ENCODE measurements at regions not wholly inside any gene's neighbourhood (a gene's known extent, or its start where the extent isn't known, plus 50 kb on each side); places are given as distances from the start of the nearest gene placed in this dataset.

- FAIRE-seq (no peak), DNase-seq (ENCODE audit: low read depth in 1 of 2, low spot score in 2 of 2) (no peak)
- Histone ChIP-seq H2BK12ac (ENCODE audit: low read depth, low read length) (no peak overlapping the region), H2BK20ac (ENCODE audit: low read length) (no peak overlapping the region), H2AK5ac (ENCODE audit: low read depth, low read length) (no peak overlapping the region), H4K20me1 (replicated peaks in 1 of 2; ENCODE audit: control insufficient read depth in 1 of 2, insufficient read depth in 2 of 2, low read length in 2 of 2) (no peaks in the 10 kb centered on the region), H4K5ac (ENCODE audit: insufficient read length, low read depth, low read length) (no peak overlapping the region), H3K27ac (ENCODE audit: low read depth, low read length) (no peak overlapping the region), H3K36me3 (ENCODE audit: control insufficient read depth in 2 of 4, insufficient read depth in 4 of 4, low read length in 3 of 4) (no peaks in the 10 kb centered on the region), H3K4me2 (ENCODE audit: insufficient read depth in 1 of 2, low read depth in 2 of 2, low read length in 2 of 2) (no peak overlapping the region), H3K79me2 (ENCODE audit: control insufficient read depth in 1 of 2, insufficient read depth in 2 of 2, low read length in 2 of 2) (no peaks in the 10 kb centered on the region), H3K4me1 (replicated peaks in 1 of 4; ENCODE audit: control insufficient read depth in 3 of 4, insufficient read depth in 4 of 4, low read length in 3 of 4) (no peaks in the 10 kb centered on the region), H3K9me3 (ENCODE audit: insufficient read depth in 2 of 2, low read depth in 1 of 2, low read length in 1 of 2) (no peaks in the 10 kb centered on the region), H2BK5ac (ENCODE audit: low read depth, low read length) (no peak overlapping the region), H3K4ac (replicated peaks; ENCODE audit: insufficient read length, low read depth, low read length) (no peak overlapping the region), H3K23ac (ENCODE audit: insufficient read length) (no peak overlapping the region), H4K91ac (replicated peaks; ENCODE audit: insufficient read length, low read length) (no peak overlapping the region), H3K79me1 (ENCODE audit: low read depth, low read length) (no peaks in the 10 kb centered on the region), H3K4me3 (ENCODE audit: extremely low read depth in 1 of 4, insufficient read depth in 2 of 4, low read depth in 3 of 4, low read length in 4 of 4) (no peak overlapping the region), H3K56ac (replicated peaks; ENCODE audit: insufficient read length, low read depth, low read length) (no peak overlapping the region), H3K14ac (ENCODE audit: insufficient read length) (no peak overlapping the region), H2BK120ac (replicated peaks; ENCODE audit: low read depth, low read length) (no peak overlapping the region), H2AFZ (ENCODE audit: low read length) (no peak overlapping the region), H2BK15ac (ENCODE audit: low read length) (no peak overlapping the region), H3K27me3 (replicated peaks in 1 of 4; ENCODE audit: control insufficient read depth in 3 of 4, extremely low read depth in 1 of 4, insufficient read depth in 3 of 4, low read length in 3 of 4) (no peaks in the 10 kb centered on the region), H4K8ac (ENCODE audit: extremely low read depth, insufficient read depth, low read length) (no peak overlapping the region), H3K18ac (ENCODE audit: extremely low read depth, low read length) (no peak overlapping the region), H3K9ac (replicated peaks in 1 of 4; ENCODE audit: extremely low read depth in 1 of 4, low read depth in 3 of 4, low read length in 3 of 4) (no peak overlapping the region), H3K23me2 (ENCODE audit: low read depth, low read length) (no peaks in the 10 kb centered on the region)
- 90% methylated on average over 4 of the region's 4 CpGs; no CpG with 5 or more reads in 1 of the 2 experiments for WGBS, 2 experiments (ENCODE audit: extremely low coverage in 1 of 2, insufficient coverage in 1 of 2, insufficient read length in 1 of 2, insufficient replicate concordance in 2 of 2, low coverage in 1 of 2, low lambda C conversion rate in 2 of 2, missing lambda C conversion rate in 1 of 2)
- ChIA-PET POLR2A (ENCODE audit: partially characterized antibody) (no interaction called here), CTCF (ENCODE audit: partially characterized antibody) (no interaction called here)
- TF ChIP-seq SP4 (IDR thresholded peaks at IDR 0.05; ENCODE audit: low read length): no peak
- no peak for TF ChIP-seq RNF2 (IDR thresholded peaks at IDR 0.05; ENCODE audit: borderline replicate concordance, low read depth, low read length, missing control alignments, poor library complexity, severe bottlenecking)
Measured at GRCh38 chr6:131362070-131362469, 211.0 kb upstream of the ARG1 start.
